HAP-1 (cell line): ENCODE measurements at regions not wholly inside any gene's neighbourhood (a gene's known extent, or its start where the extent isn't known, plus 50 kb on each side); places are given as distances from the start of the nearest gene placed in this dataset.

Source experiments
- DNase-seq, 2 experiments: peaks; one replicate each; pipeline ENCODE4 v3.0.0-alpha.2; 2016 to 2020; ENCODE audit warnings: low spot score in 2 of 2
- H3K27me3 ChIP-seq: fragments of 250-450 bp; sonication (Bioruptor Pico); 2 replicates; pipeline ENCODE4 v1.5.1; 2020; ENCODE audit warnings: low read depth, mild to moderate bottlenecking, moderate library complexity
- H3K36me3 ChIP-seq: fragments of 250-450 bp; sonication (Bioruptor Pico); replicated peaks from 2 replicates; pipeline ENCODE4 v1.5.1; 2020; ENCODE audit warnings: mild to moderate bottlenecking
- H3K4me1 ChIP-seq: fragments of 250-450 bp; sonication (Bioruptor Pico); 2 replicates; pipeline ENCODE4 v1.5.1; 2020; ENCODE audit warnings: mild to moderate bottlenecking
- H3K4me3 ChIP-seq: fragments of 250-450 bp; sonication (Bioruptor Pico); 2 replicates; pipeline ENCODE4 v1.5.1; 2020; ENCODE audit warnings: mild to moderate bottlenecking, moderate library complexity
- H3K9me3 ChIP-seq: fragments of 250-450 bp; sonication (Bioruptor Pico); 2 replicates; pipeline ENCODE4 v1.5.1; 2020; ENCODE audit warnings: mild to moderate bottlenecking, moderate library complexity
- in situ Hi-C: fragments of 300-500 bp; cut with MboI; formaldehyde crosslinking; loops from 3 replicates; pipeline ENCODE4 v1.14.3; 2020; ENCODE audit warnings: low sequenced_read_pairs, inconsistent platforms, mixed read lengths

- in situ Hi-C loops: loop anchor here (10.0 kb wide), 1 partner anchor 347 kb away; no protein-coding TSS in a partner anchor
- Histone ChIP-seq H3K4me1 (peaks cover 7% of the 10 kb centered on the region), H3K9me3 (no peaks in the 10 kb centered on the region), H3K4me3 (no peak overlapping the region), H3K27me3 (no peaks in the 10 kb centered on the region), H3K36me3 (no peaks in the 10 kb centered on the region)
- no peak for DNase-seq
Measured at GRCh38 chr14:98897605-98898309, 374.2 kb downstream of the BCL11B start.

GRCh38 chr14:98899441-98899840 lies 372.6 kb downstream of the BCL11B start:
- in situ Hi-C loops: loop anchor here (10.0 kb wide), 1 partner anchor 345 kb away; no protein-coding TSS in a partner anchor
- Histone ChIP-seq H3K4me3 (no peak overlapping the region), H3K36me3 (no peaks in the 10 kb centered on the region), H3K9me3 (no peaks in the 10 kb centered on the region), H3K4me1 (peaks cover 7% of the 10 kb centered on the region), H3K27me3 (no peaks in the 10 kb centered on the region)
- no peak for DNase-seq

DNA sequence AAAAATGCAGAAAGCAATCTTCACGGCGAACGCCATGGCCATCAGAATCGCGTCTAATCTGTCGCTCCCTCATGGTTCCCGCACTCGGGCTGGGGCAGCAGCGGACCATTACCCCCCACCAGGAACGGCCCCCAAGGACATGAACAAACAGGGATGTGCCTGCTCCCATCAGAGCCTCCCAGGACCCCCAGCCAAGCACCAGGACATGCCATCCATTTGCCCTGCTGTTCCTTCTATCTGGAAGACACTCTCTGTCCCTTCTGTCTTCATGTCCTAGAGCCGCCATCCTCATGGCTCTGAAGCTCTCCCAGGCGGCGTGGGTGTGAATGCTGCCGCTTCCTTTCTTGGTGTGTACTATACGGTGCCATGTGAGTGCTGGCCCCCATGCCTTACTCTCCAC lies 371.8 kb downstream of the BCL11B start:
- Histone ChIP-seq H3K4me3 (no peak overlapping the region), H3K4me1 (peaks cover 7% of the 10 kb centered on the region), H3K27me3 (no peaks in the 10 kb centered on the region), H3K9me3 (no peaks in the 10 kb centered on the region), H3K36me3 (no peaks in the 10 kb centered on the region)
- DNase-seq: no peak
- in situ Hi-C loops: no loop called here

DNA sequence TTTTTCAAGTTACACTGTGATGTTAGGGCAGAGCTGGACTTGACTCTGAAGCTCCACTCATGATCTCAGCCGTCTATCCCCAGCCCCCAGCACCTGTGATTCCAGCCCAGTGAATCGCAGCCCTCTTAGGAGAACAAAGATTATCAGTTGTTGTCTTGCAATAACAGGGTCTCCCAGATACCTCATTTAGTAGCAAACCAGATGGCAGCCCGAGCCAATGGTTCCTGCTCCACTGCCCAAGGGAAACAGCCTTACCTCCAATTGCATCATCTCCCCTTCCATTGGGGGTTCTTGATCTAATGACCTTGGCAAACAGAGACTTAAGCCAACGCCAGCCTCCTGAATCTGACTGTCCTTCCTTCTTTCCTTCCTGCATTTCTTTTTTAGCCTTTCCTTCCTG lies 371.2 kb downstream of the BCL11B start:
- no peaks in the 10 kb centered on the region for H3K36me3 ChIP-seq
- no peaks in the 10 kb centered on the region for H3K27me3 ChIP-seq
- in situ Hi-C loops: no loop called here
- DNase-seq: no peak
- H3K4me1 ChIP-seq: peaks cover 7% of the 10 kb centered on the region
- H3K4me3 ChIP-seq: no peak overlapping the region
- no peaks in the 10 kb centered on the region for H3K9me3 ChIP-seq

GRCh38 chr14:98901511-98902205 lies 370.3 kb downstream of the BCL11B start:
- H3K4me3 ChIP-seq: no peak overlapping the region
- H3K4me1 ChIP-seq: peaks cover 11% of the 10 kb centered on the region

DNA sequence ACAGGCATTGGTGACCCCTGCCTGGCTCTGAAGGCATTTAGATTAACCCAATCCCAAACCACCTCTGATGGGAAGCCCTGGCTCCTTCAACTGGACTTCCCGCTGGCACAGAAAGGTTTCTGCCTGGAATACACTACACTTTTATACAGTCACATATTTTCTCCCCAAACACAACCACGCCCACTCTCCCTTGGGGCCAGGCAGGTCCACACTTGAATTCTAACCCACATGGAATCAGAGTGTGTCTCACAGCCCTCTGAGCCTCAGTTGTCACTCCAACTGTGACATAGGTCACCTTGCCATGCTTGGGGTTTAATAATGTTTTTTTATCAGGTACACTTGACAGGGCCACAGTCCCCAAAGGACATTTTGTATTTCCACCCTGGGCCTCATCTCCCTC lies 368.6 kb downstream of the BCL11B start:
- Histone ChIP-seq H3K4me3 (no peak overlapping the region), H3K36me3 (no peaks in the 10 kb centered on the region), H3K9me3 (no peaks in the 10 kb centered on the region), H3K4me1 (peaks cover 18% of the 10 kb centered on the region), H3K27me3 (no peaks in the 10 kb centered on the region)
- peak in 1 of 2 experiments; percentile 6 for DNase-seq
- in situ Hi-C loops: no loop called here

More at GRCh38 chr14:98901511-98902205, 370.3 kb downstream of the BCL11B start:
- in situ Hi-C loops: no loop called here
- no peak for DNase-seq
- Histone ChIP-seq H3K36me3 (no peaks in the 10 kb centered on the region), H3K27me3 (no peaks in the 10 kb centered on the region), H3K9me3 (no peaks in the 10 kb centered on the region)

DNA sequence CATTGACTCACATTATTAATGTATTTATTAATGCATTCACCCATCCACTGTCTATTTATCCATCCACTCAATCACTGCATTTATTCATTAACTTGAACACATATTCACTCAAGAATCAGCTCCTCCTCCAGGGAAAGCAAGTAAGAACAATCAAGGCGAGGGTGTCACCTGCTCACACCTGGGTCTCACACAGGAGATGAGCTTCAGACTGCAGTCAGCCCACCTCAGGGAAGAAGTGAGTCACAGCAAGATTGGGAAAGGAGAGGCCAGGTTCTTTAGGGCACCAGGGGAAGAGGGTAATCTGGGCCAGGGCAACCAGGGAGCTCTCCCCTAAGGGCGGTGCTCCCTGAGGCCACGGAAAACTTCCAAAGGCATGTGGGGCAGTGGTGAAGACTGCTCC lies 367.3 kb downstream of the BCL11B start:
- Histone ChIP-seq H3K36me3 (no peaks in the 10 kb centered on the region), H3K9me3 (no peaks in the 10 kb centered on the region), H3K4me1 (peaks cover 18% of the 10 kb centered on the region), H3K4me3 (no peak overlapping the region), H3K27me3 (no peaks in the 10 kb centered on the region)
- DNase-seq: no peak
- in situ Hi-C loops: no loop called here

- Histone ChIP-seq H3K4me1 (peaks cover 18% of the 10 kb centered on the region), H3K36me3 (no peaks in the 10 kb centered on the region), H3K4me3 (no peak overlapping the region), H3K9me3 (no peaks in the 10 kb centered on the region), H3K27me3 (no peaks in the 10 kb centered on the region)
- DNase-seq: peak; percentile 82 to 90
- in situ Hi-C loops: no loop called here
Measured at GRCh38 chr14:98906123-98906995, 365.6 kb downstream of the BCL11B start.

DNA sequence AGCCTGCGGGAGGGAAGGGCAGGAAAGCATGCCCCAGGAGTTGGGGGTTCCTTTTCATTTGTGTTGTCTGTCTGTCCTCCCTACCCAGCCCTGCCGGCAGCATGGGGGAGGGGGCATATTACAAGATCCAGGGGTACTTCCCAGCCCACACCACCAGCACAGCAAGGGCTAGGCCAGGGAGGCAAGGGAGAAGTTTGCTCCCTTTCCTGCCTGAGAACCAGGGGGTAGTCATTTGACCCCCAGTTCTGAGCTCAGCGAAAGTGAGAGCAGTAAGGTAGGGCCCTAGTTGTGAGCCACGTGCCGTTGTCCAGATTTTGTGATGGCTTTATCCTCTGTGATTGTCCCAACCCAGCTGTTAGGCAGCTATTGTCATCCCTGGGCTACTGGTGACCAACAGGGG lies 364.7 kb downstream of the BCL11B start:
- H3K9me3 ChIP-seq: no peaks in the 10 kb centered on the region
- H3K4me3 ChIP-seq: no peak overlapping the region
- no peaks in the 10 kb centered on the region for H3K36me3 ChIP-seq
- in situ Hi-C loops: no loop called here
- H3K27me3 ChIP-seq: no peaks in the 10 kb centered on the region
- peaks cover 18% of the 10 kb centered on the region for H3K4me1 ChIP-seq
- no peak for DNase-seq

GRCh38 chr14:98908050-98908449 lies 363.9 kb downstream of the BCL11B start:
- Histone ChIP-seq H3K36me3 (no peaks in the 10 kb centered on the region), H3K9me3 (no peaks in the 10 kb centered on the region), H3K4me3 (no peak overlapping the region), H3K4me1 (peaks cover 18% of the 10 kb centered on the region), H3K27me3 (no peaks in the 10 kb centered on the region)
- in situ Hi-C loops: no loop called here
- peak; percentile 25 to 56 for DNase-seq

GRCh38 chr14:98909251-98909944 lies 362.6 kb downstream of the BCL11B start:
- no peaks in the 10 kb centered on the region for H3K9me3 ChIP-seq
- no peak overlapping the region for H3K4me3 ChIP-seq
- DNase-seq: no peak
- H3K36me3 ChIP-seq: no peaks in the 10 kb centered on the region
- H3K4me1 ChIP-seq: peaks cover 18% of the 10 kb centered on the region
- in situ Hi-C loops: no loop called here
- no peaks in the 10 kb centered on the region for H3K27me3 ChIP-seq

- in situ Hi-C loops: no loop called here
Measured at GRCh38 chr14:98910061-98910460, 361.9 kb downstream of the BCL11B start.

DNA sequence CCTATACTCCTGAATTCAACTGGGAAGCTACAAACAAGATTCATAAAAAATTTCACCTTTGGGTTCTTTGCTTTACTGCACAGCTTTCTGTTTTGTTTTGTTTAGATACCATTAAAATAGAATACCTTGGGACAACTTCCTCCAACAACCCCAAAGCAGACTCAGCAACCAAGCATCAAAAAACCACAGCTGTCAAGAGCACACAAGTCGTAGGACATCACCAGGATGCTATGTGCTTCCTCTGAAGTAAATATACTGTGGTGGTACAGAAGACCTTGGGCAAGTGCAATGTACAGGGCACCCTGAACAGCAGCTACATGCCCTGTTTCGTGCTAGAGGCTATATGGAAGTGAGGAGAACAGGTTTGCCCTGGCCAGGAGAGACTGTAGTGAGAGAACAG lies 359.3 kb downstream of the BCL11B start:
- H3K4me3 ChIP-seq: no peak overlapping the region
- in situ Hi-C loops: no loop called here
- no peaks in the 10 kb centered on the region for H3K27me3 ChIP-seq
- no peaks in the 10 kb centered on the region for H3K36me3 ChIP-seq
- H3K9me3 ChIP-seq: no peaks in the 10 kb centered on the region
- peaks cover under 1% of the 10 kb centered on the region; the same call in 1 of the 2 replicates for H3K4me1 ChIP-seq
- no peak for DNase-seq

More at GRCh38 chr14:98910061-98910460, 361.9 kb downstream of the BCL11B start:
- Histone ChIP-seq H3K4me3 (no peak overlapping the region), H3K36me3 (no peaks in the 10 kb centered on the region), H3K4me1 (peaks cover 18% of the 10 kb centered on the region), H3K9me3 (no peaks in the 10 kb centered on the region), H3K27me3 (no peaks in the 10 kb centered on the region)
- DNase-seq: no peak
